Islet precursor cell (in vitro differentiated cells): ENCODE measurements at regions not wholly inside any gene's neighbourhood (a gene's known extent, or its start where the extent isn't known, plus 50 kb on each side); places are given as distances from the start of the nearest gene placed in this dataset.
"Not testable (repeated sequence)": the region's sequence is repeated elsewhere in the genome, so short reads cannot be mapped to it uniquely, and the experiment has no call there.

Experiments used
- DNase-seq: peaks from one replicate; pipeline ENCODE4 v3.0.0-alpha.2; 2018

GRCh38 chr1:169019419-169020058 lies 87.0 kb upstream of the ATP1B1 start:
- no peak for DNase-seq

GRCh38 chr1:169020684-169021083 lies 85.8 kb upstream of the ATP1B1 start:
- no peak for DNase-seq

GRCh38 chr1:169022648-169023047 lies 83.8 kb upstream of the ATP1B1 start:
- no peak for DNase-seq

- no peak for DNase-seq
Observed at GRCh38 chr1:169024255-169024654, 82.2 kb upstream of the ATP1B1 start.

GRCh38 chr1:169024800-169025271 lies 81.7 kb upstream of the ATP1B1 start:
- DNase-seq, result no peak

- no peak for DNase-seq
Observed at GRCh38 chr1:169025412-169025811, 81.1 kb upstream of the ATP1B1 start.

GRCh38 chr1:169027607-169028320 lies 78.7 kb upstream of the ATP1B1 start:
- no peak for DNase-seq

GRCh38 chr1:169031566-169032224 lies 74.8 kb upstream of the ATP1B1 start:
- no peak for DNase-seq

- no peak for DNase-seq
Observed at GRCh38 chr1:169041366-169041765, 65.1 kb upstream of the ATP1B1 start.

GRCh38 chr1:169042377-169042776 lies 64.1 kb upstream of the ATP1B1 start:
- no peak for DNase-seq

GRCh38 chr1:169043823-169044222 lies 62.7 kb upstream of the ATP1B1 start:
- no peak for DNase-seq

GRCh38 chr1:169044296-169044695 lies 62.2 kb upstream of the ATP1B1 start:
- DNase-seq, result no peak

GRCh38 chr1:169044971-169045370 lies 61.5 kb upstream of the ATP1B1 start:
- DNase-seq, result no peak

GRCh38 chr1:169046671-169047070 lies 59.8 kb upstream of the ATP1B1 start:
- no peak for DNase-seq

- DNase-seq, result no peak
Observed at GRCh38 chr1:169047074-169047473, 59.4 kb upstream of the ATP1B1 start.

- peak; percentile 85 for DNase-seq
Observed at GRCh38 chr1:169048043-169048442, 58.4 kb upstream of the ATP1B1 start.

GRCh38 chr1:169049258-169049938 lies 57.1 kb upstream of the ATP1B1 start:
- no peak for DNase-seq

- DNase-seq, result no peak
Observed at GRCh38 chr1:169051171-169051570, 55.3 kb upstream of the ATP1B1 start.

- DNase-seq, result not testable (repeated sequence)
Observed at GRCh38 chr1:169052171-169052570, 54.3 kb upstream of the ATP1B1 start.

- no peak for DNase-seq
Observed at GRCh38 chr1:169052727-169053126, 53.8 kb upstream of the ATP1B1 start.

GRCh38 chr1:169053196-169053595 lies 53.3 kb upstream of the ATP1B1 start:
- no peak for DNase-seq
